ENCODE measurements at regions not wholly inside any gene's neighbourhood (a gene's known extent, or its start where the extent isn't known, plus 50 kb on each side); places are given as distances from the start of the nearest gene placed in this dataset.
A peak's percentile ranks its signal among the peaks of the same experiment; 100 is the strongest.

GRCh38 chr13:106377341-106377740 lies 158.1 kb downstream of the EFNB2 start:
- H3K4me1 ChIP-seq (ENCODE audit: control insufficient read depth in 2 of 2, insufficient read depth in 1 of 2, low read depth in 1 of 2, low read length in 2 of 2): peaks cover 6 to 21% of the 10 kb centered on the region in 2 donors
- no peaks in the 10 kb centered on the region for H3K36me3 ChIP-seq (replicated peaks in 1 of 2; ENCODE audit: control insufficient read depth in 2 of 2, insufficient read depth in 2 of 2, low read length in 2 of 2)
- H2BK120ac ChIP-seq (ENCODE audit: low read depth, low read length): no peak overlapping the region
- no peak overlapping the region for H3K4ac ChIP-seq (ENCODE audit: low read length)
- H3K14ac ChIP-seq (ENCODE audit: low read length): no peak overlapping the region
- H2BK12ac ChIP-seq (ENCODE audit: low read length): no peak overlapping the region
- H3K27ac ChIP-seq (replicated peaks; ENCODE audit: low read length): no peak overlapping the region
- H2BK5ac ChIP-seq (ENCODE audit: low read length): no peak overlapping the region
- H3K27me3 ChIP-seq (ENCODE audit: control insufficient read depth in 3 of 3, insufficient read depth in 3 of 3, low read depth in 1 of 3, low read length in 3 of 3): no peaks in the 10 kb centered on the region
- H3K9ac ChIP-seq (ENCODE audit: low read depth, low read length, poor library complexity): no peak overlapping the region
- H3K23ac ChIP-seq (ENCODE audit: low read depth, low read length, poor library complexity): no peak overlapping the region
- H4K91ac ChIP-seq (ENCODE audit: low read depth, low read length, poor library complexity): no peak overlapping the region
- no peaks in the 10 kb centered on the region for H3K9me3 ChIP-seq (replicated peaks in 1 of 2; ENCODE audit: control insufficient read depth in 2 of 2, insufficient read depth in 1 of 2, low read depth in 1 of 2, low read length in 2 of 2)
- H2AK5ac ChIP-seq (ENCODE audit: low read depth, low read length): no peak overlapping the region
- H3K79me1 ChIP-seq (ENCODE audit: low read depth, low read length): no peaks in the 10 kb centered on the region
- no peak overlapping the region for H3K18ac ChIP-seq (ENCODE audit: low read length)
- H3K4me2 ChIP-seq (ENCODE audit: insufficient read depth, low read length, poor library complexity, severe bottlenecking): no peak overlapping the region
- no peak for DNase-seq (ENCODE audit: low spot score)
- H3K4me3 ChIP-seq (ENCODE audit: low read length in 2 of 2): no peak overlapping the region
- H2AFZ ChIP-seq (ENCODE audit: low read length): no peak overlapping the region
- no peak overlapping the region for H4K8ac ChIP-seq (ENCODE audit: low read depth, low read length)
- no CpG with 5 or more reads among the region's 7 CpGs for WGBS, 2 donors (ENCODE audit: extremely low coverage in 2 of 2, insufficient read length in 2 of 2, insufficient replicate concordance in 1 of 2)
- no peak overlapping the region for H2BK15ac ChIP-seq (ENCODE audit: low read length)

GRCh38 chr13:106376401-106377112 lies 158.9 kb downstream of the EFNB2 start:
- no peak overlapping the region for H3K23ac ChIP-seq (ENCODE audit: low read depth, low read length, poor library complexity)

GRCh38 chr13:106375085-106375484 lies 160.4 kb downstream of the EFNB2 start:
- Histone ChIP-seq H2AFZ (ENCODE audit: low read length) (no peak overlapping the region), H3K18ac (ENCODE audit: low read length) (peak overlapping the region; percentile 50), H2BK12ac (ENCODE audit: low read length) (no peak overlapping the region), H4K8ac (ENCODE audit: low read depth, low read length) (no peak overlapping the region), H3K9ac (ENCODE audit: low read depth, low read length, poor library complexity) (no peak overlapping the region), H4K91ac (ENCODE audit: low read depth, low read length, poor library complexity) (no peak overlapping the region), H3K36me3 (replicated peaks in 1 of 2; ENCODE audit: control insufficient read depth in 2 of 2, insufficient read depth in 2 of 2, low read length in 2 of 2) (no peaks in the 10 kb centered on the region), H2AK5ac (ENCODE audit: low read depth, low read length) (peak overlapping the region; percentile 71), H2BK5ac (ENCODE audit: low read length) (no peak overlapping the region), H3K23ac (ENCODE audit: low read depth, low read length, poor library complexity) (no peak overlapping the region), H3K4me1 (ENCODE audit: control insufficient read depth in 2 of 2, insufficient read depth in 1 of 2, low read depth in 1 of 2, low read length in 2 of 2) (peaks cover 2 to 12% of the 10 kb centered on the region in 2 donors), H3K4me2 (ENCODE audit: insufficient read depth, low read length, poor library complexity, severe bottlenecking) (no peak overlapping the region), H3K14ac (ENCODE audit: low read length) (no peak overlapping the region), H3K27me3 (ENCODE audit: control insufficient read depth in 3 of 3, insufficient read depth in 3 of 3, low read depth in 1 of 3, low read length in 3 of 3) (no peaks in the 10 kb centered on the region), H3K27ac (replicated peaks; ENCODE audit: low read length) (no peak overlapping the region), H3K4ac (ENCODE audit: low read length) (peak overlapping the region; percentile 6), H2BK15ac (ENCODE audit: low read length) (peak overlapping the region; percentile 51), H2BK120ac (ENCODE audit: low read depth, low read length) (no peak overlapping the region), H3K79me1 (ENCODE audit: low read depth, low read length) (no peaks in the 10 kb centered on the region), H3K4me3 (ENCODE audit: low read length in 2 of 2) (no peak overlapping the region), H3K9me3 (replicated peaks in 1 of 2; ENCODE audit: control insufficient read depth in 2 of 2, insufficient read depth in 1 of 2, low read depth in 1 of 2, low read length in 2 of 2) (no peaks in the 10 kb centered on the region)
- DNase-seq (ENCODE audit: low spot score): no peak
- WGBS, 2 donors (ENCODE audit: extremely low coverage in 2 of 2, insufficient read length in 2 of 2, insufficient replicate concordance in 1 of 2): no CpG with 5 or more reads among the region's 20 CpGs

More at GRCh38 chr13:106376401-106377112, 158.9 kb downstream of the EFNB2 start:
- no peak overlapping the region for H3K4me3 ChIP-seq (ENCODE audit: low read length in 2 of 2)
- no peaks in the 10 kb centered on the region for H3K36me3 ChIP-seq (replicated peaks in 1 of 2; ENCODE audit: control insufficient read depth in 2 of 2, insufficient read depth in 2 of 2, low read length in 2 of 2)
- no peak overlapping the region for H4K91ac ChIP-seq (ENCODE audit: low read depth, low read length, poor library complexity)
- H4K8ac ChIP-seq (ENCODE audit: low read depth, low read length): no peak overlapping the region
- no peak overlapping the region for H3K14ac ChIP-seq (ENCODE audit: low read length)
- H3K4me1 ChIP-seq (ENCODE audit: control insufficient read depth in 2 of 2, insufficient read depth in 1 of 2, low read depth in 1 of 2, low read length in 2 of 2): peaks cover 5 to 22% of the 10 kb centered on the region in 2 donors
- no peak overlapping the region for H3K27ac ChIP-seq (replicated peaks; ENCODE audit: low read length)
- peak overlapping the region; percentile 56 for H2AK5ac ChIP-seq (ENCODE audit: low read depth, low read length)
- H3K18ac ChIP-seq (ENCODE audit: low read length): peak overlapping the region; percentile 7
- no peak overlapping the region for H2BK120ac ChIP-seq (ENCODE audit: low read depth, low read length)
- H3K4me2 ChIP-seq (ENCODE audit: insufficient read depth, low read length, poor library complexity, severe bottlenecking): no peak overlapping the region
- H3K4ac ChIP-seq (ENCODE audit: low read length): no peak overlapping the region
- H3K9me3 ChIP-seq (replicated peaks in 1 of 2; ENCODE audit: control insufficient read depth in 2 of 2, insufficient read depth in 1 of 2, low read depth in 1 of 2, low read length in 2 of 2): no peaks in the 10 kb centered on the region
- no peak overlapping the region for H3K9ac ChIP-seq (ENCODE audit: low read depth, low read length, poor library complexity)
- H2AFZ ChIP-seq (ENCODE audit: low read length): no peak overlapping the region
- no peak for DNase-seq (ENCODE audit: low spot score)
- H2BK12ac ChIP-seq (ENCODE audit: low read length): no peak overlapping the region
- WGBS, 2 donors (ENCODE audit: extremely low coverage in 2 of 2, insufficient read length in 2 of 2, insufficient replicate concordance in 1 of 2): no CpG with 5 or more reads among the region's 21 CpGs
- no peak overlapping the region for H2BK5ac ChIP-seq (ENCODE audit: low read length)
- H3K27me3 ChIP-seq (ENCODE audit: control insufficient read depth in 3 of 3, insufficient read depth in 3 of 3, low read depth in 1 of 3, low read length in 3 of 3): no peaks in the 10 kb centered on the region
- H3K79me1 ChIP-seq (ENCODE audit: low read depth, low read length): no peaks in the 10 kb centered on the region
- no peak overlapping the region for H2BK15ac ChIP-seq (ENCODE audit: low read length)

GRCh38 chr13:106374631-106375030 lies 160.8 kb downstream of the EFNB2 start:
- no peak overlapping the region for H3K4ac ChIP-seq (ENCODE audit: low read length)
- peak overlapping the region; percentile 68 for H2BK12ac ChIP-seq (ENCODE audit: low read length)
- H4K91ac ChIP-seq (ENCODE audit: low read depth, low read length, poor library complexity): peak overlapping the region; percentile 38
- no peaks in the 10 kb centered on the region for H3K27me3 ChIP-seq (ENCODE audit: control insufficient read depth in 3 of 3, insufficient read depth in 3 of 3, low read depth in 1 of 3, low read length in 3 of 3)
- peak overlapping the region; percentile 71 for H2AK5ac ChIP-seq (ENCODE audit: low read depth, low read length)
- H2BK15ac ChIP-seq (ENCODE audit: low read length): peak overlapping the region; percentile 51
- no peaks in the 10 kb centered on the region for H3K79me1 ChIP-seq (ENCODE audit: low read depth, low read length)
- no peak overlapping the region for H3K4me2 ChIP-seq (ENCODE audit: insufficient read depth, low read length, poor library complexity, severe bottlenecking)
- peak overlapping the region; percentile 81 for H3K18ac ChIP-seq (ENCODE audit: low read length)
- H3K4me1 ChIP-seq (ENCODE audit: control insufficient read depth in 2 of 2, insufficient read depth in 1 of 2, low read depth in 1 of 2, low read length in 2 of 2): peaks cover 4 to 10% of the 10 kb centered on the region in 2 donors
- DNase-seq (ENCODE audit: low spot score): no peak
- H2BK120ac ChIP-seq (ENCODE audit: low read depth, low read length): no peak overlapping the region
- H3K36me3 ChIP-seq (replicated peaks in 1 of 2; ENCODE audit: control insufficient read depth in 2 of 2, insufficient read depth in 2 of 2, low read length in 2 of 2): no peaks in the 10 kb centered on the region
- no peak overlapping the region for H4K8ac ChIP-seq (ENCODE audit: low read depth, low read length)
- no peaks in the 10 kb centered on the region for H3K9me3 ChIP-seq (replicated peaks in 1 of 2; ENCODE audit: control insufficient read depth in 2 of 2, insufficient read depth in 1 of 2, low read depth in 1 of 2, low read length in 2 of 2)
- H2BK5ac ChIP-seq (ENCODE audit: low read length): no peak overlapping the region
- H3K4me3 ChIP-seq (ENCODE audit: low read length in 2 of 2): no peak overlapping the region
- no peak overlapping the region for H3K27ac ChIP-seq (replicated peaks; ENCODE audit: low read length)
- no peak overlapping the region for H3K23ac ChIP-seq (ENCODE audit: low read depth, low read length, poor library complexity)
- H3K9ac ChIP-seq (ENCODE audit: low read depth, low read length, poor library complexity): no peak overlapping the region
- H2AFZ ChIP-seq (ENCODE audit: low read length): no peak overlapping the region
- WGBS, 2 donors (ENCODE audit: extremely low coverage in 2 of 2, insufficient read length in 2 of 2, insufficient replicate concordance in 1 of 2): no CpG with 5 or more reads among the region's 10 CpGs
- H3K14ac ChIP-seq (ENCODE audit: low read length): no peak overlapping the region

All from neuronal stem cell (in vitro differentiated cells).